Tibial nerve (tissue), 3 donors: ENCODE measurements at regions not wholly inside any gene's neighbourhood (a gene's known extent, or its start where the extent isn't known, plus 50 kb on each side); places are given as distances from the start of the nearest gene placed in this dataset.

ENCODE experiments used
- CTCF ChIP-seq, 5 experiments: fragments of 200-600 bp in 3 of 5; fragments of 450-650 bp in 2 of 5; sonication (generic) in 3 of 5; IDR thresholded peaks; one replicate each; pipeline ENCODE4 v1.5.1; 2016 to 2019; ENCODE audit warnings: antibody characterized with exemption in 5 of 5, mild to moderate bottlenecking in 3 of 5, moderate library complexity in 2 of 5
- POLR2A ChIP-seq, 2 donors: fragments of 450-650 bp; IDR thresholded peaks; one replicate each; pipeline ENCODE4 v1.6.1; 2017; ENCODE audit warnings: antibody characterized with exemption in 2 of 2, mild to moderate bottlenecking in 2 of 2, moderate library complexity in 2 of 2

- TF ChIP-seq CTCF (IDR thresholded peaks at IDR 0.05) = no peak
- no peak for TF ChIP-seq POLR2A (IDR thresholded peaks at IDR 0.05)
Measured at GRCh38 chr11:8779732-8780131, 97.1 kb downstream of the RPL27A start.
